ENCODE measurements at regions not wholly inside any gene's neighbourhood (a gene's known extent, or its start where the extent isn't known, plus 50 kb on each side); places are given as distances from the start of the nearest gene placed in this dataset.

DNA sequence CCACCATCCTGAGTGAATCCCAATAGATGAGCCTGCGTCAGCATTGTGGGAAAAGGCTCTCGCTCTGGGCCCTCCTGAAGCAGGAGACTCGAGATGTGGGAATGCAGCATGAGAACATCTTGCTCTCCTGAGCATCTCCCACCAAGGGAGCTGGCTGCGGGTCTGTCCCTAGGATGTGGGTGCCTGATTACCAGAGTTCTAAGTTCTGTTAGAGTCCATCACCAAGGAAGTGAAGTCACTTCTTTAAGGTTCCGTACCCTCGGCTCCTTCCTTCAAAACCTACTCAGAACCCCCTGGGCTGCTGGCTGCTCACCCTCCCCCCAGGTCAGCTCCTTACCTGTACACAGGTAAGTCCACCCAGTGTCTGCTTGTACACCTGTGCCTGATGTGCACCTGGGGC is 100.5 kb upstream of the IGLL5 start:
- no peak for TF ChIP-seq EZH2 (IDR thresholded peaks at IDR 0.05; ENCODE audit: low read depth)
- TF ChIP-seq, protein P1, sequence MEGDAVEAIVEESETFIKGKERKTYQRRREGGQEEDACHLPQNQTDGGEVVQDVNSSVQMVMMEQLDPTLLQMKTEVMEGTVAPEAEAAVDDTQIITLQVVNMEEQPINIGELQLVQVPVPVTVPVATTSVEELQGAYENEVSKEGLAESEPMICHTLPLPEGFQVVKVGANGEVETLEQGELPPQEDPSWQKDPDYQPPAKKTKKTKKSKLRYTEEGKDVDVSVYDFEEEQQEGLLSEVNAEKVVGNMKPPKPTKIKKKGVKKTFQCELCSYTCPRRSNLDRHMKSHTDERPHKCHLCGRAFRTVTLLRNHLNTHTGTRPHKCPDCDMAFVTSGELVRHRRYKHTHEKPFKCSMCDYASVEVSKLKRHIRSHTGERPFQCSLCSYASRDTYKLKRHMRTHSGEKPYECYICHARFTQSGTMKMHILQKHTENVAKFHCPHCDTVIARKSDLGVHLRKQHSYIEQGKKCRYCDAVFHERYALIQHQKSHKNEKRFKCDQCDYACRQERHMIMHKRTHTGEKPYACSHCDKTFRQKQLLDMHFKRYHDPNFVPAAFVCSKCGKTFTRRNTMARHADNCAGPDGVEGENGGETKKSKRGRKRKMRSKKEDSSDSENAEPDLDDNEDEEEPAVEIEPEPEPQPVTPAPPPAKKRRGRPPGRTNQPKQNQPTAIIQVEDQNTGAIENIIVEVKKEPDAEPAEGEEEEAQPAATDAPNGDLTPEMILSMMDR (conservative IDR thresholded peaks at IDR 0.05), result no peak

All from PC-9 (cell line).